Right cardiac atrium (tissue), 5 donors: ENCODE measurements at regions not wholly inside any gene's neighbourhood (a gene's known extent, or its start where the extent isn't known, plus 50 kb on each side); places are given as distances from the start of the nearest gene placed in this dataset.

Source experiments
- ATAC-seq, 2 donors: fragments of 200-7000 bp; cut with Tn5 transposase; one replicate each; pipeline versions ENCODE4 v1.8.0 to v1.9.1; 2020; ENCODE audit warnings: moderate library complexity in 2 of 2, mild to moderate bottlenecking in 1 of 2
- DNase-seq, 3 donors: peaks; one replicate each; pipeline ENCODE4 v3.0.0-alpha.2; 2020
- H3K27ac ChIP-seq: one replicate; pipeline ENCODE4 v1.5.1; 2013; ENCODE audit warnings: mild to moderate bottlenecking, low read length, control low read depth, moderate library complexity
- H3K27me3 ChIP-seq: one replicate; pipeline ENCODE4 v1.6.1; 2013; ENCODE audit not compliant: control insufficient read depth, insufficient read depth
- H3K4me1 ChIP-seq: one replicate; pipeline ENCODE4 v1.6.1; 2013; ENCODE audit warnings: low read length; ENCODE audit not compliant: control insufficient read depth, insufficient read depth
- H3K4me3 ChIP-seq: one replicate; pipeline ENCODE4 v1.5.1; 2013; ENCODE audit warnings: low read length, control low read depth
- H3K9me3 ChIP-seq: one replicate; pipeline ENCODE4 v1.6.1; 2013; ENCODE audit warnings: low read length; ENCODE audit not compliant: control insufficient read depth
- WGBS: extraction: QIAGEN DNeasy Blood & Tissue Kit; methylation state at CpG from one replicate; pipeline ENCODE4 v1.1.7; 2013; 5-methylcytosine and 5-hydroxymethylcytosine counted together
- intact Hi-C, 4 donors: fragments of 100-400 bp; cut with DNase I; formaldehyde crosslinking; loops; one replicate each; pipeline versions ENCODE4 v1.11.0 to v1.14.0; 2022 to 2023
- donor health status: healthy with polysubstance abuse.
- donor health status: DM: no; HTN: yes; CAD: no.
- donor health status: DM: no; HTN: no; CAD: no.
- donor health status: DM: no; HTN: yes; CAD: no; lungs with severe emphysema.
- donor health status: DM: yes; HTN: yes; CAD: no.

- no peak overlapping the region for H3K4me3 ChIP-seq
- no peaks in the 10 kb centered on the region for H3K27me3 ChIP-seq
- H3K9me3 ChIP-seq = no peaks in the 10 kb centered on the region
- H3K4me1 ChIP-seq = peaks cover 1% of the 10 kb centered on the region
- ATAC-seq = peak; percentile 55 to 56
- no peak for DNase-seq
- 60% methylated on average over 3 of the region's 3 CpGs for WGBS
- intact Hi-C loops = no loop called here
- no peak overlapping the region for H3K27ac ChIP-seq
Observed at GRCh38 chr12:25715102-25715501, 162.0 kb upstream of the LMNTD1 start.

DNA sequence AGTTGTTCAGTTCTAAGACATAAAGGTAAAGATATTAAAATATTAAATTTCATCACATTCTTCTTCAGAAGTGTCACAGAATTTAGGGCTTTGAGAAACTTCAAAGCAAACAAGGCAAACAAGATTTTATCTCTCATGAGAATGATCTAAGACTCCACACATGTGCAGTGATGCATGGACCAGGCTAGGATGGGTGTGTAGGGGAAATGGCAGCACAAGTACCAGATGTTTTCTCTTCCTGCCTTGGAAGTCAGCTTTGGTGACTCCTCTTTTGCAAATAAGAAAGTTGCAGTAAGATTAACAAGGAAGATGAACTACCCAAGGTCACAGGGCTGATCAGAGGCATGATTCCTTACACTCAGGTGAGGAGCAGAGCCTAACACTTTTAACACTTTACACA is 163.8 kb upstream of the LMNTD1 start:
- Histone ChIP-seq H3K27ac (no peak overlapping the region), H3K9me3 (no peaks in the 10 kb centered on the region), H3K4me3 (no peak overlapping the region), H3K27me3 (no peaks in the 10 kb centered on the region), H3K4me1 (peaks cover 1% of the 10 kb centered on the region)
- intact Hi-C loops = no loop called here
- DNase-seq (no peak), ATAC-seq (no peak)

DNA sequence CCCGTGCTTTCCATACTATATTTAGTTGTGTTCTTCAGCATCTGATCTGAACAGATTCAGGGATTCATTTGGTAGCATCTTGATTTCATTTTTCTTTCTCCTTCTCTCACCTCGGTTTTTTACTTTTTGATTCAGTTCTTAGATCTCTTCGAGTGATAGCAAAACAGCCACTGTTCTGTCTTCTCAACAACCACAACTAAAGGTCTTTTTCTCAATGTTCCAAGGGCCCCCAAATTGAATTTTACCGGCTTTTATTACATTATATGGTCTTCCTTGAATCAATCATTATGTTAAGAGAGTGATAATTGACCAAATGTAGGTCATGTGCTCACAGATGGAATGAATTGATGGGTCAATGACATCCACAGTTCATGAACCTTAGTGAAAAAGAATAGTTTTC is 164.5 kb upstream of the LMNTD1 start:
- no peaks in the 10 kb centered on the region for H3K27me3 ChIP-seq
- DNase-seq (no peak), ATAC-seq (no peak)
- no peak overlapping the region for H3K27ac ChIP-seq
- H3K4me1 ChIP-seq = no peaks in the 10 kb centered on the region
- no peak overlapping the region for H3K4me3 ChIP-seq
- WGBS = 88% methylated on average over 4 of the region's 4 CpGs
- intact Hi-C loops = no loop called here
- no peaks in the 10 kb centered on the region for H3K9me3 ChIP-seq

DNA sequence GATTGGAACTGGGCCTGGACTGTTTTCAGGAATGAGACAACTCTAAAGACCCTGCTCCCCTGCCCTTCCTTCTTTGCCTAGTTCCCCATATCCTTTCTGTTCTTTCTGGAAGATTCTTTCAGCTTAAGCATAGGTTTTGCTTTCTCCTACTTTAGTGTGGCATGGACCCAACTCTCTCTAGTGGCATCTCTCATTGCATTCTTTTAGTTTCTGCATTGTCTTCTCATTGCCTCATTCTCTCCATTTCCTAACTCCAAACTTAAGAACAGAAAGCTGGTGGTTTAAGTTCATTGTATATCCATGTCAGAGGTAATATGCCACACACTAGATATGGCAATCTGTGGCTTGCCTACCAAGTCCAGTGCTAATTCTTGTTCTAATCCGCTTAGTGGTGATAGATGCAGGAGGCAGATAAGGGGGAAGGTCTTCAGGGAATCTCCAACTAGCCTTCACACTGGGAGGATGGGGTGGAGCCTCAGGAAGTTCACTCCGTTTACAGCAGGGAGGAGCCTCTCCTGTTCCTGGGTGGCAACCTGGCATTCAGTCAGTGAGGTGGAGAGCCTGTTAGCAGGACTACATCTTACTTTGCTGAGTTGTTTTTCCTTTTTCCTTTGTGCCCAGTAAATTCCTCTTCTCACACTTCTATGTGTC is 165.1 kb upstream of the LMNTD1 start:
- 38% methylated on average over 2 of the region's 2 CpGs for WGBS
- DNase-seq = no peak
- ATAC-seq = peak in 1 of 2 donors; percentile 36
- no peaks in the 10 kb centered on the region for H3K4me1 ChIP-seq
- intact Hi-C loops = no loop called here
- H3K27ac ChIP-seq = no peak overlapping the region
- H3K27me3 ChIP-seq = no peaks in the 10 kb centered on the region
- H3K4me3 ChIP-seq = no peak overlapping the region
- H3K9me3 ChIP-seq = no peaks in the 10 kb centered on the region

DNA sequence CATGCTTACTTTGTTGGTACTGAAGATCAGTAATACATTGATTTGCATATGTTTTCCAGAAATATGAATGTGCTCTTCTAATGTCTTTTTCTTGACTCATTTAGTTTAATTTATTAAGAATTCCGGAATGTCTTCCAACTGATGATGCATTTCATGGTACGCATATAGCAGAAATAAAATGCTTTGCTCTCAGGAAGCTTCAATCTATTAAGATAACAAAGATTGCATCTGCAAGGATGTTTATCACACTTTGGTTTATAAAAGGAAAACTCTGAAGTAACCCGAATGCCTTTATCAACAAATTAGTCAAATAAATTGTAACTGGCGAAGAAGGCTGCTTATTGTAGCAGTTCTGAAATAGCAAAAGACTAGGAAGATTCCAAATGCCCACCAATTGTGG is 166.4 kb upstream of the LMNTD1 start:
- no peaks in the 10 kb centered on the region for H3K27me3 ChIP-seq
- H3K9me3 ChIP-seq = no peaks in the 10 kb centered on the region
- no peak overlapping the region for H3K27ac ChIP-seq
- 65% methylated on average over 4 of the region's 4 CpGs for WGBS
- no peak for DNase-seq
- no peak for ATAC-seq
- intact Hi-C loops = no loop called here
- no peaks in the 10 kb centered on the region for H3K4me1 ChIP-seq
- H3K4me3 ChIP-seq = no peak overlapping the region

GRCh38 chr12:25723336-25723735 is 170.3 kb upstream of the LMNTD1 start:
- DNase-seq (peak in 2 of 3 donors; percentile 18 to 53), ATAC-seq (peak in 1 of 2 donors; percentile 79)
- no peak overlapping the region for H3K4me3 ChIP-seq
- H3K4me1 ChIP-seq = no peaks in the 10 kb centered on the region
- intact Hi-C loops = no loop called here
- 40% methylated on average over 1 of the region's 1 CpG for WGBS
- no peaks in the 10 kb centered on the region for H3K9me3 ChIP-seq
- H3K27ac ChIP-seq = no peak overlapping the region
- no peaks in the 10 kb centered on the region for H3K27me3 ChIP-seq

- Histone ChIP-seq H3K27ac (no peak overlapping the region), H3K4me1 (no peaks in the 10 kb centered on the region), H3K4me3 (no peak overlapping the region), H3K27me3 (no peaks in the 10 kb centered on the region), H3K9me3 (no peaks in the 10 kb centered on the region)
- no peak for DNase-seq
- intact Hi-C loops = no loop called here
- peak; percentile 25 to 30 for ATAC-seq
- 58% methylated on average over 4 of the region's 4 CpGs for WGBS
Observed at GRCh38 chr12:25723921-25724491, 170.9 kb upstream of the LMNTD1 start.

GRCh38 chr12:25725470-25725869 is 172.4 kb upstream of the LMNTD1 start:
- H3K4me3 ChIP-seq = no peak overlapping the region
- intact Hi-C loops = no loop called here
- ATAC-seq (peak in 1 of 2 donors; percentile 27), DNase-seq (no peak)
- H3K4me1 ChIP-seq = no peaks in the 10 kb centered on the region
- H3K9me3 ChIP-seq = no peaks in the 10 kb centered on the region
- WGBS = 59% methylated on average over 3 of the region's 3 CpGs
- no peaks in the 10 kb centered on the region for H3K27me3 ChIP-seq
- no peak overlapping the region for H3K27ac ChIP-seq

DNA sequence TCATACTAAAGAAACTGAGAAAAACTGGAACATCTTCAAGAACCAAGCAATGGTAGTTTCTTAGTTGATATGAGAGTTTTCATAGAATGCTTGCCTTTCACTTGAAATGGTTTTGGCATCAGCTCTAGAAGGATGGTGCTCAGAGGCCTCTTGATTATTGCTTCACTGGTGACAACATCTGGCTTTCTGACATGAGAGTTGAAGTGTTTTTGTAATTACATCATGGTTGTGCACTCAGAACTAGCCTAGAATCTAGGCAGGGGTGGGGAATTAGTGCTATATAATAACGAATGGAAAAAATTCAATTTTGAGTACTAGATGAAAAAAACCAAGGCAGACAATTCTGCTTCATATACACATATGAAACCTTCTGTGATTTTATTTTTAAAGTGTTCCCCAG is 172.8 kb upstream of the LMNTD1 start:
- ATAC-seq (peak; percentile 81 to 87), DNase-seq (no peak)
- Histone ChIP-seq H3K27ac (no peak overlapping the region), H3K27me3 (no peaks in the 10 kb centered on the region), H3K4me1 (no peaks in the 10 kb centered on the region), H3K9me3 (no peaks in the 10 kb centered on the region), H3K4me3 (no peak overlapping the region)
- 37% methylated on average over 1 of the region's 1 CpG for WGBS
- intact Hi-C loops = no loop called here

- WGBS = 28% methylated on average over 2 of the region's 2 CpGs
Observed at GRCh38 chr12:25728056-25728595, 175.0 kb upstream of the LMNTD1 start.

GRCh38 chr12:25730489-25731349 is 177.6 kb upstream of the LMNTD1 start:
- Histone ChIP-seq H3K4me1 (no peaks in the 10 kb centered on the region), H3K9me3 (no peaks in the 10 kb centered on the region), H3K27me3 (no peaks in the 10 kb centered on the region), H3K27ac (no peak overlapping the region), H3K4me3 (no peak overlapping the region)
- intact Hi-C loops = no loop called here
- ATAC-seq = no peak
- 37% methylated on average over 5 of the region's 5 CpGs for WGBS
- no peak for DNase-seq

More at GRCh38 chr12:25728056-25728595, 175.0 kb upstream of the LMNTD1 start:
- Histone ChIP-seq H3K4me3 (no peak overlapping the region), H3K9me3 (no peaks in the 10 kb centered on the region), H3K27ac (no peak overlapping the region), H3K27me3 (no peaks in the 10 kb centered on the region), H3K4me1 (no peaks in the 10 kb centered on the region)
- DNase-seq = no peak
- intact Hi-C loops = no loop called here
- ATAC-seq = no peak
